Tibial nerve (tissue), 4 donors: ENCODE measurements at regions not wholly inside any gene's neighbourhood (a gene's known extent, or its start where the extent isn't known, plus 50 kb on each side); places are given as distances from the start of the nearest gene placed in this dataset.

ENCODE experiments used
- EP300 ChIP-seq, 2 donors: sonication (generic); formaldehyde crosslinking; IDR thresholded peaks; one replicate each; pipeline ENCODE4 v1.6.1; 2017; ENCODE audit warnings: antibody characterized with exemption in 2 of 2, mild to moderate bottlenecking in 1 of 2
- POLR2A ChIP-seq, 2 donors: fragments of 450-650 bp; IDR thresholded peaks; one replicate each; pipeline ENCODE4 v1.6.1; 2017; ENCODE audit warnings: antibody characterized with exemption in 2 of 2, mild to moderate bottlenecking in 2 of 2, moderate library complexity in 2 of 2
- TF ChIP-seq, protein P1 (sequence below), 5 experiments: fragments of 200-600 bp in 3 of 5; fragments of 450-650 bp in 2 of 5; sonication (generic) in 3 of 5; IDR thresholded peaks; one replicate each; pipeline ENCODE4 v1.5.1; 2016 to 2019; ENCODE audit warnings: antibody characterized with exemption in 5 of 5, mild to moderate bottlenecking in 3 of 5, moderate library complexity in 2 of 5

DNA sequence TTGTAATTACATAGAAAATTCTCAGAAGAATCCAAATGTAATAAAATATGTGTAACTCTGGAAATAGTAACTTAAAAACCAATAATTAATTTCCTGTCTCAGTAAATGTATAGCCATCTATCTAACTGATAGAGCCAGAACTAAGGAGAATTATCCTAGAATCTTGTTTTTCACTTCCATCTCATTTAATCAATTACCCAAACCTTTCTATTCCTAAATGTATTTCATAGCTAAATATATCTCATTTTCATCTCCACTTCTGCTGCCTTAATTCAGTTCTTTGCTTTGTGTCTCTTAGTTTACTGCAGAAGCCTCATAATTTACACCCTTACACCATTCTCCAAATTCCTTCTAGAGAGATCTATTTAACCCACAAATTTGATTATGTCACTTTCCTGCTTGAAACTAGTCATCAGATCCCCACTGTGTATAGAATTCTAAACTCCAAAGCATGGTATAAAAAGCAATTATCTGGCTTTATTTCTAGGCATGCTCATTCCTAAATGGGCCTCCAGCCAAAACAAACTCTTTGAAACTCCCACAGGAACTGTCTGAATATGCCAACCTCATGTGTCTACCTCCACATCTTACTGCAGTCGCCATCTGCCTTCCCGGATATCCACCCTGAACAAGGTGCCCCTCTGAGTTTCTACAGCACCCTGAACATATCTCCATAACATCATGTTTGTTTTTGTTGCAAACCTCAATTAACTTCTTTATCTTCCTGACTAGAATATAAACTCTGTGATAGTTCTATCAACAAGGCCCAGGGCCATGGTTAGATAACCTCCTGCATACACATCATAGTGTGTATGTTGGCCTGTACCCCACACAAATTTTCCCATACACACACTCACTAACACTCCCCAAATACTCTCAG, 70.5 kb upstream of the ADTRP start:
- TF ChIP-seq, protein P1, sequence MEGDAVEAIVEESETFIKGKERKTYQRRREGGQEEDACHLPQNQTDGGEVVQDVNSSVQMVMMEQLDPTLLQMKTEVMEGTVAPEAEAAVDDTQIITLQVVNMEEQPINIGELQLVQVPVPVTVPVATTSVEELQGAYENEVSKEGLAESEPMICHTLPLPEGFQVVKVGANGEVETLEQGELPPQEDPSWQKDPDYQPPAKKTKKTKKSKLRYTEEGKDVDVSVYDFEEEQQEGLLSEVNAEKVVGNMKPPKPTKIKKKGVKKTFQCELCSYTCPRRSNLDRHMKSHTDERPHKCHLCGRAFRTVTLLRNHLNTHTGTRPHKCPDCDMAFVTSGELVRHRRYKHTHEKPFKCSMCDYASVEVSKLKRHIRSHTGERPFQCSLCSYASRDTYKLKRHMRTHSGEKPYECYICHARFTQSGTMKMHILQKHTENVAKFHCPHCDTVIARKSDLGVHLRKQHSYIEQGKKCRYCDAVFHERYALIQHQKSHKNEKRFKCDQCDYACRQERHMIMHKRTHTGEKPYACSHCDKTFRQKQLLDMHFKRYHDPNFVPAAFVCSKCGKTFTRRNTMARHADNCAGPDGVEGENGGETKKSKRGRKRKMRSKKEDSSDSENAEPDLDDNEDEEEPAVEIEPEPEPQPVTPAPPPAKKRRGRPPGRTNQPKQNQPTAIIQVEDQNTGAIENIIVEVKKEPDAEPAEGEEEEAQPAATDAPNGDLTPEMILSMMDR (IDR thresholded peaks at IDR 0.05), result no peak
- TF ChIP-seq POLR2A (IDR thresholded peaks at IDR 0.05) (no peak), EP300 (IDR thresholded peaks at IDR 0.05) (no peak)
